Muscle of arm (tissue), 1 donor: ENCODE measurements at regions not wholly inside any gene's neighbourhood (a gene's known extent, or its start where the extent isn't known, plus 50 kb on each side); places are given as distances from the start of the nearest gene placed in this dataset.
A peak's percentile ranks its signal among the peaks of the same experiment; 100 is the strongest.
"Not testable (repeated sequence)": the region's sequence is repeated elsewhere in the genome, so short reads cannot be mapped to it uniquely, and the experiment has no call there.

Source experiments
- DNase-seq: peaks from one replicate; pipeline ENCODE4 v3.0.0-alpha.2; 2013

DNA sequence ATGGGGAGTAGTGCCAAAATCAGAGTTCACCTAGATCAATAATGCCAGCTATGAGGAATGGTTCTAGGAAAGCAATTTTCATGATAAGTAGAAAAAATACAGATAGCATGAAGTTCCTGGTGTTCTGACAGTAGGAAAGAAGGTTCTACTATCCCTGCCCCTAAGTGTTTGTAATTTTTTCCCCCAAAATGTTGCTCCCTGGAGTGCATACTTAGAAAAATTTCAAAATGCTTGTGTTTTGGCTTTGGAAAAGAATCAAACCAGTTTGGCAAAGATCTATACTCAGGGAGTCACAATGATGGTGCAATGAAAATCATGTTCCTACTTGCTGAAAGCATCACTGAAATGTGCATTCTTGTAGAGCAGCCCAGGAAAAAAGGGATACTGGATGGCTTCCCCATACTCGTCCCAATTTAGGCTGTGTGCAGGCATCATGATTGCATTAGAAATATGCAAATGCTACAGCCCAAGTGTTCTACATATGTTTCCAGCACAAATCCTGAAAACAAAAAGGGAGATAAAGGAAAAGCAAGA is 74.7 kb downstream of the LPAR4 start:
- peak; percentile 5 for DNase-seq

DNA sequence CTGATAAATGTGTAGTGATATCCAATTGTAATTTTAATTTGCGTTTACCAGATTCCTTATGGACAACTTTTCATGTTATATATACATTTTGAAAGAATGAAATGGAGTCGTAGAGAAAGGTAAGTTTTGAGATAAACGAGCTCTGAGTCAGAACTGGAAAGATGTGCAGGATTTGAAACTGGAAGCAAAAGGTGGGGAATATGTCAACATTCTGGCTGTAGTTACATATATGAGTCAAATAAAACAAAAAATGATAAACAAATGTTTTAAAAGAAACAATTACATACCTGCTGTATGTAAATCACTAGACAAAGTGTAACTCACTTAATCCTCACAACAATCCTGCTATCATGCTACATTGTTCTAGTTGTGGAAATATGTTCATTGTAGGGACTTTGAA is 84.0 kb downstream of the LPAR4 start:
- DNase-seq = no peak

DNA sequence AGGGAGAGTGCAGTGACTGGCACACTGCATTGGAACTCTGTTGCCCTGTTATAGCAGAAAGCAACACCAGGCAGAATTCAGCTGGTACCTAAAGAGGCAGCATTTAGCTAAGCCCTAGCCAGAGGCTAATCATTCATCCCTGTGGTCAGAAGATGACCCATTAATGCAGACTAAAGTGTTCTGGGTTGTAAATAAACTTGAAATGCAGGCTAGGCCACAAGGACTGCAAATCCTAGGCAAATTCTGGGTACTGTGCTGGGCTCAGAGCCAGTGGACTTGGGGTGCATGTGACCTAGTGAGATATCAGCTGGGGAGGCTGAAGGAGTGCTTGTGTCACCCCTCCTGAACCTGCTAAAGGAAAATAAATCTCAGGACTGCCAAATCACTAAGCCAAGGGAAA is 91.2 kb downstream of the LPAR4 start:
- no peak for DNase-seq

DNA sequence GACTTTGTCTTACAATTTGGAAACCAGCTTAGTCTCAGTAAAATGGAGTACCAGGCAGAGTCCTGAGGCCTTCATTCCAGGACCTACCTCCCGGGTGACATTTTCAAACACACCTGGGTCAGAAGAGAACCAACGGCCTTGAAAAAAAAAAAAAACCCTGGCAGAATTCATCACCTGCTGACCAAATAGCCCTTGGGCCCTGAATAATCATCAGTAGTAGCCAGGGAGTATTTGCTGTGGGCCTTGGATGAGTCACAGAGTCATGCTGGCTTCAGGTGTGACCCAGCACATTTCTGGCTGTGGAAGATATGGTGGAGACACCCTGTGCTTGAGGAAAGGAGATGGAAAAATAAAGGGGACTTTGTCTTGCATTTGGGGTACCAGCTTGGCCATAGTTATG is 92.2 kb downstream of the LPAR4 start:
- no peak for DNase-seq

- not testable (repeated sequence) for DNase-seq
These were observed 96.7 kb downstream of the LPAR4 start for GRCh38 chrX:78844218-78844617.

- DNase-seq = not testable (repeated sequence)
These were observed 63.9 kb upstream of the P2RY10 start for GRCh38 chrX:78881248-78881647.

DNA sequence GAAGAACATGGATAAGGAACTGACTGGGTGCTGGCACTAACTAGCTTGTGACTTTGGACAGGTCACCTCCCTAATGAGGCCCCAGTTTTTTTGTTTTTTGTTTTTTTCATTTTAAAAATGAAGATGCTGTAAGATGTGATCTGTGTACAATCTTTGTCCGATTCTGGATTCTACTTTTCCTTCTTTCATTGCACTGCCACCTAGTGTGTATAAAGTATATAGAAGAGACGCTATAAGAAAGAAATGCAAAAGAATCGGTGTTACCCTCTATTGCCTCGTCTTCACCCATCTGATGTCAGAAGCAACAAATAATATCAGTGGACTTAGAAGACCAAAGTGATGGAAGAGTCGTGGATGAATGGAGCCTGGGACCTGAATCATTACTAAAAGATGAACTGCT is 58.6 kb upstream of the P2RY10 start:
- peak; percentile 20 for DNase-seq
